Body of pancreas (tissue), 4 donors: ENCODE measurements at regions not wholly inside any gene's neighbourhood (a gene's known extent, or its start where the extent isn't known, plus 50 kb on each side); places are given as distances from the start of the nearest gene placed in this dataset.

Experiments used
- ATAC-seq: fragments of 150-250 bp; one replicate; pipeline ENCODE4 v1.9.1; 2016
- DNase-seq, 4 donors: peaks; one replicate each; pipeline ENCODE4 v3.0.0-alpha.2; 2019
- H3K27ac ChIP-seq, 4 donors: fragments of 200-600 bp; sonication (generic); 1 replicate in 3 of 4; 2 replicates in 1 of 4; pipeline versions ENCODE4 v1.5.1 to v1.6.1; 2016 to 2019; ENCODE audit warnings: mild to moderate bottlenecking in 1 of 4, mixed read lengths in 1 of 4, moderate library complexity in 1 of 4
- H3K27me3 ChIP-seq, 2 donors: fragments of 200-600 bp; sonication (generic); one replicate each; pipeline ENCODE4 v1.6.0; 2016; ENCODE audit warnings: mild to moderate bottlenecking in 1 of 2
- H3K36me3 ChIP-seq, 2 donors: fragments of 200-600 bp; sonication (generic); replicated peaks in 1 of 2; 2 replicates each; pipeline ENCODE4 v1.5.1; 2016; ENCODE audit warnings: low read depth in 2 of 2; ENCODE audit not compliant: insufficient read depth in 1 of 2
- H3K4me1 ChIP-seq: fragments of 200-600 bp; sonication (generic); one replicate; pipeline ENCODE4 v1.6.0; 2016
- H3K4me3 ChIP-seq, 2 donors: fragments of 200-600 bp; sonication (generic); 1 replicate in 1 of 2; 2 replicates in 1 of 2; pipeline ENCODE4 v1.5.1; 2016 to 2019
- H3K9me3 ChIP-seq, 3 donors: fragments of 200-600 bp; sonication (generic); 1 replicate in 2 of 3; 2 replicates in 1 of 3; pipeline ENCODE4 v1.5.1; 2016
- CTCF ChIP-seq, 7 experiments: fragments of 450-650 bp in 4 of 7; fragments of 200-600 bp in 3 of 7; sonication (generic) in 3 of 7; IDR thresholded peaks; one replicate each; pipeline ENCODE4 v1.5.1; 2016 to 2019; ENCODE audit warnings: antibody characterized with exemption in 7 of 7
- POLR2A ChIP-seq, 3 donors: fragments of 450-650 bp; IDR thresholded peaks; one replicate each; pipeline ENCODE4 v1.6.1; 2016; ENCODE audit warnings: antibody characterized with exemption in 3 of 3, mild to moderate bottlenecking in 2 of 3
- WGBS, 2 donors: methylation state at CpG; one replicate each; pipeline ENCODE4 v1.1.5; 2017; 5-methylcytosine and 5-hydroxymethylcytosine counted together
- intact Hi-C: fragments of 100-400 bp; cut with DNase I; formaldehyde crosslinking; loops from one replicate; pipeline ENCODE4 v1.15.1; 2023

GRCh38 chr1:234990874-234991801, 137.5 kb downstream of the TOMM20 start:
- intact Hi-C loops, result no loop called here
- no peak for TF ChIP-seq POLR2A (IDR thresholded peaks at IDR 0.05)
- no peak for TF ChIP-seq CTCF (IDR thresholded peaks at IDR 0.05)
- ATAC-seq, result no peak
- no peaks in the 10 kb centered on the region for H3K9me3 ChIP-seq
- H3K4me3 ChIP-seq, result no peak overlapping the region
- H3K36me3 ChIP-seq, result no peaks in the 10 kb centered on the region
- H3K4me1 ChIP-seq, result peaks cover 18% of the 10 kb centered on the region
- H3K27ac ChIP-seq, result no peak overlapping the region
- no peaks in the 10 kb centered on the region for H3K27me3 ChIP-seq
- DNase-seq, result no peak
- WGBS, 2 donors, result 90 to 98% methylated on average over 9 of the region's 9 CpGs

- no peaks in the 10 kb centered on the region for H3K9me3 ChIP-seq
- H3K27me3 ChIP-seq, result no peaks in the 10 kb centered on the region
- H3K36me3 ChIP-seq, result no peaks in the 10 kb centered on the region
- no peak for DNase-seq
- TF ChIP-seq POLR2A (IDR thresholded peaks at IDR 0.05) (no peak), CTCF (IDR thresholded peaks at IDR 0.05) (no peak)
- no peak for ATAC-seq
- peaks cover 25% of the 10 kb centered on the region for H3K4me1 ChIP-seq
- H3K4me3 ChIP-seq, result no peak overlapping the region
- WGBS, 2 donors, result 67 to 93% methylated on average over 3 of the region's 3 CpGs
- no peak overlapping the region for H3K27ac ChIP-seq
- intact Hi-C loops, result no loop called here
Measured at GRCh38 chr1:234990328-234990675, 138.3 kb downstream of the TOMM20 start.

GRCh38 chr1:234989479-234990327, 138.9 kb downstream of the TOMM20 start:
- TF ChIP-seq POLR2A (IDR thresholded peaks at IDR 0.05) (no peak), CTCF (IDR thresholded peaks at IDR 0.05) (no peak)
- ATAC-seq (no peak), DNase-seq (no peak)
- no peaks in the 10 kb centered on the region for H3K9me3 ChIP-seq
- intact Hi-C loops, result no loop called here
- H3K4me1 ChIP-seq, result peaks cover 30% of the 10 kb centered on the region
- H3K27ac ChIP-seq, result no peak overlapping the region
- WGBS, 2 donors, result 89 to 94% methylated on average over 15 of the region's 15 CpGs
- H3K36me3 ChIP-seq, result no peaks in the 10 kb centered on the region
- H3K27me3 ChIP-seq, result no peaks in the 10 kb centered on the region
- H3K4me3 ChIP-seq, result no peak overlapping the region

DNA sequence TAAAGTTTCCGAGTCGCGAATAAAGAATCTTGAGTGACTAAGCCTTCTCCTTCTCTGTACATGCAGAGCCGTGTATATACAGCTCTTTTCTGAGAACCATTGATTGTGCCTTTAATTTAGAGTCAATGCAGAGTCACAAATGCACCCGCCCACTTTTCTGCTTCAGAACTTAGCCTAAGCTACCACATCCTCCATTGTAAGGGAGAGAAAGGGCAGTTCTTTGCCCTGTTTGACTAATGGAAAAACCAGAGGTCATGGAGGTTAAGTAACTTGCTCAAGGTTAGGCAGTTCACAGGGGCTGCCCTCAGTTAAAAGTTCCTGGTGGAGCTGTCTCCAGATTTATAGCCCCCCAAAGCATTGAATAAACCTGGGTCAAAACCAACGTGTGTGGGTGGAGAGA, 139.6 kb downstream of the TOMM20 start:
- DNase-seq, result no peak
- Histone ChIP-seq H3K36me3 (no peaks in the 10 kb centered on the region), H3K9me3 (no peaks in the 10 kb centered on the region), H3K4me1 (peaks cover 30% of the 10 kb centered on the region), H3K4me3 (no peak overlapping the region), H3K27ac (no peak overlapping the region), H3K27me3 (no peaks in the 10 kb centered on the region)
- WGBS, 2 donors, result 82 to 91% methylated on average over 6 of the region's 6 CpGs
- no peak for TF ChIP-seq CTCF (IDR thresholded peaks at IDR 0.05)
- TF ChIP-seq POLR2A (IDR thresholded peaks at IDR 0.05), result no peak
- no peak for ATAC-seq
- intact Hi-C loops, result no loop called here
